Endometrial microvascular endothelial cells (primary cell): ENCODE measurements at regions not wholly inside any gene's neighbourhood (a gene's known extent, or its start where the extent isn't known, plus 50 kb on each side); places are given as distances from the start of the nearest gene placed in this dataset.

Source experiments
- in situ Hi-C: cut with HindIII; loops from 2 replicates; pipeline ENCODE4 v1.10.0; 2017; ENCODE audit warnings: low sequenced_read_pairs, low pct_unique_long_range_greater_than_20kb; ENCODE audit errors: inconsistent ontology term

DNA sequence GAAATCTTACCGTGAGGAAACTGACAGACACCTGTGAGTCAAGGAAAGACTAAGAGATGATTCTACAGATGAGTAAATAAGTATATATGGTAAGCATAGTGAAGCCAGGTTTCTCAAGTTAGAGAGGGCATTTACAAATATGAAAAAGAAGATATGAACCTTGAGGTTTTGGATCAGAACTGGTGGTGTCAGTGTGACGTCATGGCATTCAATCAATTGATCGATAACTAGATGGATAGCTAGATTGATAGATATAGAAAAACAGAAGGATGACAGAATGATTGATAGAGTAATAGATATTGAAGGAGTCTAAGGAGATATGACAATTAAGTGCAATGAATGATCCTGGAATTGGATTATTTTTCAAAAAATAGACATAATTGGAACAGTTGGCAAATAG is 350.2 kb upstream of the MC4R start:
- in situ Hi-C loops, result no loop called here

GRCh38 chr18:60732143-60732542 is 359.6 kb upstream of the MC4R start:
- in situ Hi-C loops, result no loop called here

DNA sequence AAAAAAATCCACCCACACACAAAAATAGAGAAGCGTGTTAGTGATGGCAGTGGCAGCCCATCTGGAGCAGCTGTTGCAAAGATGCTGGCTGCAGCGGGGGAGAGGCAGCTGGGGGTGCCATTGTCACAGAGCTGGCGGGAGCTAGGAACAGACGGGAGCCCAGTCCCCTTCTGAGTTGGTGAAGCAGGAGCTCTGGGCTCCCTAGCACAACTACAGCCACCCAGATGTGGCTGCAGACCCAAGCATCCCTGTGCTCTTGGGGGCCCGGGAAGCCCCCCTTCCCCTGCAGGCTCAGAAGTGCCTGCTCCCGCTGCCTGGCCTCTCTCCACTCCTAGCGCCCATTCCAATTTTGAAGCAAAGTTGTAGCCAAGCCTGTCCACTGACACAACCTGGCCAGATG is 366.6 kb upstream of the MC4R start:
- in situ Hi-C loops, result no loop called here

GRCh38 chr18:60740313-60740712 is 367.7 kb upstream of the MC4R start:
- in situ Hi-C loops, result no loop called here

DNA sequence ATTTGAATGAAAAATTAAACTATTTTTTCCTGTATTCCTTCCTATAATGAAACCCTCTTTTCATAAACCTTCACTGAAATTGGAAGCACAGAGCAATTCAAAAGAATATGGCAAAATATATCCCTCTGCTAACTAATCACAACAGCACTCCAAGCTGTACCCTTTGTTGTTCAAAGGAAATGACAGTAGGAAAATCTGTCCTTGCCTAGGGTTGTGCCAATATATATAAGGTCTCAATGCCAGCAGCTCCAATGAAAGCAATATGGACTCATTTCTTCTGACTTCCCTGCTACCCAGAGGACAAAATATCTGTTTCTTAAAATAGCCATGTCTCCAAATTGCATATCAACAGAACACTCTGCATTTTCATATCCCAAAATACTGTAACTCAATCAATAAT is 373.9 kb upstream of the MC4R start:
- in situ Hi-C loops, result no loop called here

DNA sequence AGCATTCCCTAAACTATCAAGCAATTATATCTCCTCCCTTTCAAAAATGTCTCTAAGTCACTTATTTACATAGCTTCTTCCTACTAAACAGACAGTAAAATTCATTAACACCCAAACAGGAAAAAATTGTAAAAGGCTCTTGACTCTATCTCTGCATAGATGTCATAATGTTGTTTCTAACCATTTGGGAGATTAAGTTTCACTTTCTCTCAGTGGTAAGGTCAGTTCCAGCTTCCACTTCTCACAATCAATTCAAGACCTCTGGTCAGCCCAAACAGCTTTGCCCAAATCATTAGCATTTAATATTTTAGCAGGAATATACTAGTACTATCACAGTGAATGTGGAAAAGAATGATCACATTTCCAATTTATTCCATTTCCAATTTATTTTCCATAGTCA is 374.3 kb upstream of the MC4R start:
- in situ Hi-C loops, result no loop called here

DNA sequence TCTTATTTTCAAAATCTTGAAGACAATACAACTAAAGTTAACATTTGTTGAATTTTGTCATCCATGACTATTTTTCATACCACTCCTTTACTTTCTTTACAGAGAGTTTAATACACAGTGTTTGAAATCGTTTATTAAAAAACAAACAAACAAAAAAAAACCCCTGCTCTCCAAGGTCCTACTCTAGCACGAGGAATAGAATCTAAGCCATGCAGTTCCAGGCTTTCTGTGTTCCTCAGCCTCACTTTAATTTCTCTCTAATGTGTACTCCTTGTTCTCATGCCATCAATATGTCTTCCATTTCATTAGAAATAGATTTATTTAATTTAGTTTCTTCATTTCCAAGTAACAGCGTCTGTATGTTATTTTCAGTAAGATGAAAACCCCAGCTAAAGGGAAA is 381.2 kb upstream of the MC4R start:
- in situ Hi-C loops, result no loop called here

DNA sequence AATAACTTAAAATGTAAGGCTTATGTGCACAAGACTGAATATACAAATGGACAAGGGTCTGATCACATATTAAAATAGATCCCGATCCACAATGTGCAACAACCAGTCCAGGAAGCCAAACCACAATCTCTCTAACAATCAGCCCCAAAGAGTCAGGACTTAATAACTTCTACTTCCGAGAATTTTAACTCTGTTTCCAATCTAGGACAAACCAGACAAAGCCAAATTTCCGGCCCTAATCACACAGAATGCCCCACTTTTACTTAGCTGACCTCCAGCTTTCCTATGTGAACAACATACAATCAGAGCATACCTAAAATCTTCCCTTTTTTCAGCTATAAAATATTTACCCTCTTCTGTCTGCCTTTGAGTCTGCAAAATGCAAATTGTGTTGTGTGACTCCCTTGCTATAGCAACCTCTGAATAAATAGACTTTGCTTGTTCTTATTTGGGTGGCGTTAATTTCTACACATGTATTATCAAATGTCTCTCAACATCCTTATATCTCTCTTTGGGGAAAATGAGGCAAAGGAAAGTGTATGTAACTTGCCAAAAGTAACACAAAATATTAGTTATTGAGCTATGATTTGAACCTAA is 381.9 kb upstream of the MC4R start:
- in situ Hi-C loops, result no loop called here

- in situ Hi-C loops, result no loop called here
These were observed 382.6 kb upstream of the MC4R start for GRCh38 chr18:60755134-60755533.

- in situ Hi-C loops, result no loop called here
These were observed 403.4 kb upstream of the MC4R start for GRCh38 chr18:60775978-60776377.

DNA sequence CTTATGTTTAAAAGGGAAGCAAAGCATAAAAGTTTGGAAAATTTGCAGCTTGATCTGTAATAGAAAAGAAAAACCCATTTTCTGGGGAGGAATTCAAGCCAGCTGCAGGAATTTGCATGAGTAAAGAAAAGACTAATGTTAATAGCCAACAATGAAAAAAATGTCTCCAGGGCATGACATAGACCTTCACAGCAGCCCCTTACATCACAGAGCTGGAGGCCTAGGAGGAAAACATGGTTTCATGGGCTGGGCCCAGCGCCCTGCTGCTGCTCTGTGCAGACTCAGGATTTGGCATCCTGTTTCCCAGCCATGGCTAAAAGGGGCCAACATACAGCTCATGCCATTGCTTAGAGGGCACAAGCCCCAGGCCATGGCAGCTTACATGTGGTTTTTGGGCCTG is 411.6 kb upstream of the MC4R start:
- in situ Hi-C loops, result no loop called here

DNA sequence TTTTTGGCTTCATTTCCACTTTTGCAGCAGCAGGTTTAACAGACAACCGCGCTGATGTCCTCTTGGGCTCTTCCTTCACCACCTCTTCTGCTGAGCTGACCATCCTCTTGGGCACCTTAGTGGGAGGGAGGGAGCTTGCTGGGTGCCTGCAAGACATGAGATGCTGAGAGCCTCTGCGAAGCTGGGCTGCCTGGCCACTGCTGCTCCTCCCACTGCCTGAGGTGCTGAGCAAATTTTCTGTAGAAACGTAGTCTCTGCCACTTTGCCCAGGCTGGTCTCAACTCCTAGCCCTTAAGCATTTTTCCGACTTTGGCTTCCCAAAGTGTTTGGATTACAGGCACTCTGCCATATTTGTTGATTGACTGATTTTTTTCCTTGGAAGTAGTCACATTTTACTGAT is 422.2 kb upstream of the MC4R start:
- in situ Hi-C loops, result no loop called here

DNA sequence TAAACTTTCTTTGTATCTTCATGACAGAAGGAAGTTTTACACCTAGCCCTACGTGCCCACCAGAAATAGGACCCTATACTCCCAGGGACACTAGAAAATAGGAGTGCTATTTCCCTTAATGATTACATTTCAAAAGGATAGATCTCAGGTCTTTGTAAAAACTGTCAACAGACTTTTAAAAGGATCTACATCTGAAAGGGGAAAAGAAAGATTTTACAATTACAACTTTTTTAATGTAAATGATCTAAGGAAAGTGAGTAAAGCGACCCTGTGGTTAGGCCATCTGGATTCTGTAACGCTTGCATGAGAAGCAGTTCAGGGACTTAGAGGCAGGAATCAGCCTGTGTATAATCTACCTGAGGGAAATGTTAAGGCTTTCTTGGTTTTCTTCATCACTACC is 431.8 kb upstream of the MC4R start:
- in situ Hi-C loops, result no loop called here

DNA sequence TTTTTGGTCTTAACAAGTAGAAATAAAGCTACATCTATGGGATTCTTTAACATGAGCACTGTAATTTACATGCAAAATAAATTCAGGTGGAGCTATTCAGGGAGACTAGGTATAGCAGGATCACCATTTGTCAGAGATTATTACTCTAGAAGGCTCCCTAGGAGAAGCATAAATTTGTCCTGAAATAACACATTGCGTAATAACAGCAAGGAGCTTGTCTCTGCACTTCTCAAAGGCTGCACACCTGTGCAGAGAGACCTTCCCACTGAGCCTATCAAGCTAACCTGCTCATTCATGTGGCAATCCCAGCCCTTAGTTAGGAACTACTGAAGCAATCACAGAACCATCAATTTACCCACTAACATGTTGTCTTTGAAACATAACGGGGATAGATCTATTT is 437.4 kb upstream of the MC4R start:
- in situ Hi-C loops, result no loop called here

- in situ Hi-C loops, result no loop called here
These were observed 440.3 kb upstream of the MC4R start for GRCh38 chr18:60812921-60813320.

DNA sequence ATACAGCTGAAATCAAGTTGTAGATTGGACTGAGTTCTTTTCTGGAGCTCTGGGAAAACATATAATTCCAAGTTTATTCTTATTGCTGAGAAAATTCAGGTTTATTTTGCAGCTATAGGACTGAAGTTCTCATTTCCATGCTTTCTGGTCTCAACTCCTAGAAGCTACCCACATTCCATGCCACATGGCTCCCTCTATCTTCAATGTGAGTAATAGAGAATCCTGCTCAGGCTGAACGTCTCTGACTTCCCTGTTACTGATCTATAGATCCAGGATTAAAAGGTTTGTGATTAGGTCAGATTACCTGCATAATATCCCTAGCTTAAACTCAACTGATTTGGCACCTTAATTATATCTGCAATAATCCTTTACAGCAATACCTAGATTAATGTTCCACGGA is 453.8 kb upstream of the MC4R start:
- in situ Hi-C loops, result no loop called here

- in situ Hi-C loops, result no loop called here
These were observed 459.4 kb upstream of the MC4R start for GRCh38 chr18:60831971-60832370.

DNA sequence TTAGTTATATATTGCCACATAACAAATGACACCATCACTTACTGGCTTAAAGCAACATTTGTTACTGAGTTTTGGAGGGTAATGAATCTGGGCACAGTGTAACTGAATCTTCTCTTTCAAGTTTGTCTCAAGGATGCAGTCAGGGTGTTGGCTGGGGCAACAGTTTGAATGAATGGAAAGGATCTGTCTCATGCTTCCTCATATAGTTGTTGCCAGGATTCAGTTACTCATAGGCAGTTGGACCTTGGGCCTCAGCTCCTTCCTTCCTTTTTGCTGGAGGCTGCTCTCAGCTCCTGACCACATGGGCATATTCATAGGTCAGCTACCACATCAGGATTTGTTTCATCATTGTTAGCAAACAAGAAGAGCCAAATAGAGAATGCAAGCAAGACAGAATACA is 466.1 kb upstream of the MC4R start:
- in situ Hi-C loops, result no loop called here

DNA sequence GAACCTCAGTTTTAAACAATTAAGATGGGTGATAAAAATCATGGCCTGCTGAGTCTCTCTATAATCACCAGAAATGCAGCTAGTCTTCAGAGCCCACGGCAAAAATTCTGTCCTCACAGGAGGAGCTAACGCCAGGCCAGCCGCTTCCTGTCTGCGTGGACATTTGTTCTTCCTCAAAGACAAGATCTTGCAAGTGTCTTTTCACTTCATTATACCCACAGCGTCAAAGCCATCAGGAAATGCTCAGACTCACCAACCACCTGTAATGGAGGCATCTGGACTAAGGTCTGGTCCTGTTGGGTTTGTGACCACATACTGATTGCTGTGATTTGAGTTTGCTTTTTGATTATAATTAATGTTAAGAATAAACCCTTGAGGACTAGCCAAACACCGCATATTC is 473.8 kb upstream of the MC4R start:
- in situ Hi-C loops, result no loop called here

DNA sequence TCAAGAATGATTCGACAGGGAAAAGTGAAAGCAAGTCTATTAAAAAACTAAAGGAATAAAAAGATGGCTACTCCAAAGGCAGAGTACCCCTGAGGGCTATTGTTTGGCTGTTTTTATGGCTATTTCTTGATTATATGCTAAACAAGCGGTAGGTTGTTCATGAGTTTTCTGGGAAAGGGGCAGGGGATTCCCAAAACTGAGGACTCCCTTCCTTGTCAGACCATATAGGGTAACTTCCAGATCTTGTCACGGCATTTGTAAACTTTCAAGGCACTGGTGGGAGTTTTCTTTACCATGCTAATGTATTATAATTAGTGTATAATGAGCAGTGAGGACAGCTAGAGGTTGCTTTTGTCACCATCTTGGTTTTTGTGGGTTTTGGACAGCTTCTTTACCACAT is 474.9 kb upstream of the MC4R start:
- in situ Hi-C loops, result no loop called here

- in situ Hi-C loops, result no loop called here
These were observed 471.7 kb upstream of the CDH20 start for GRCh38 chr18:60861575-60861974.

GRCh38 chr18:60862988-60863387 is 470.2 kb upstream of the CDH20 start:
- in situ Hi-C loops, result no loop called here
